ENCODE measurements at regions not wholly inside any gene's neighbourhood (a gene's known extent, or its start where the extent isn't known, plus 50 kb on each side); places are given as distances from the start of the nearest gene placed in this dataset.

- Histone ChIP-seq H3K27me3 (no peaks in the 10 kb centered on the region), H3K36me3 (no peaks in the 10 kb centered on the region), H3K9me3 (no peaks in the 10 kb centered on the region), H3K4me3 (no peak overlapping the region), H3K4me1 (no peaks in the 10 kb centered on the region), H3K27ac (no peak overlapping the region)
- intact Hi-C loops (cut with DNase I; ENCODE audit: low total_unique reads): no loop called here
- DNase-seq: no peak
- TF ChIP-seq CTCF (IDR thresholded peaks at IDR 0.05): no peak
- TF ChIP-seq POLR2A (IDR thresholded peaks at IDR 0.05): no peak
Measured at GRCh38 chr5:110134963-110135935, 445.5 kb downstream of the MAN2A1 start.

- Histone ChIP-seq H3K9me3 (no peaks in the 10 kb centered on the region), H3K4me3 (no peak overlapping the region), H3K4me1 (no peaks in the 10 kb centered on the region), H3K36me3 (no peaks in the 10 kb centered on the region), H3K27ac (no peak overlapping the region), H3K27me3 (no peaks in the 10 kb centered on the region)
- no peak for TF ChIP-seq POLR2A (IDR thresholded peaks at IDR 0.05)
- TF ChIP-seq CTCF (IDR thresholded peaks at IDR 0.05): no peak
- no peak for DNase-seq
- intact Hi-C loops (cut with DNase I; ENCODE audit: low total_unique reads): no loop called here
Measured at GRCh38 chr5:110150199-110150598, 460.5 kb downstream of the MAN2A1 start.

DNA sequence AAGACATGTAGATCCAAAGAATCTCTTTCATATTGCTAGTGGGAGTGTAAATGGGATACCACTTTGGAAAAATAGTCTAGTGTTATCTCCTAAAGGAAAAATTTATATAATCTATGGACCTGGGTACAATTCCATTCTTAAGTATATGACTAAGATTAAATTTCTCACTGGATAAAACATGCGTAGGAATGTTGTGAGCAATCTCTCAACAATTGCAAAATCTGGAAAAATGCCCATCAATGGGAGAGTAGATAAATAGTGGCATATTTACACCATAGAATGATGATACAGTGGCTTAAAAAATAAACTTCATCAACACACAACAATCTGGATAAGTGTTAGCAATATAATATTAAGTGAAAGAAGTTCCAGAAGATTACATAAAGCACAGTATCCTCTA, 469.5 kb downstream of the MAN2A1 start:
- H3K36me3 ChIP-seq: no peaks in the 10 kb centered on the region
- no peaks in the 10 kb centered on the region for H3K4me1 ChIP-seq
- no peak for DNase-seq
- H3K9me3 ChIP-seq: no peaks in the 10 kb centered on the region
- no peaks in the 10 kb centered on the region for H3K27me3 ChIP-seq
- no peak overlapping the region for H3K27ac ChIP-seq
- intact Hi-C loops (cut with DNase I; ENCODE audit: low total_unique reads): no loop called here
- no peak overlapping the region for H3K4me3 ChIP-seq
- TF ChIP-seq POLR2A (IDR thresholded peaks at IDR 0.05) (no peak), CTCF (IDR thresholded peaks at IDR 0.05) (no peak)

- Histone ChIP-seq H3K9me3 (no peaks in the 10 kb centered on the region), H3K27me3 (no peaks in the 10 kb centered on the region), H3K36me3 (no peaks in the 10 kb centered on the region), H3K27ac (no peak overlapping the region), H3K4me3 (no peak overlapping the region), H3K4me1 (no peaks in the 10 kb centered on the region)
- intact Hi-C loops (cut with DNase I; ENCODE audit: low total_unique reads): no loop called here
- TF ChIP-seq POLR2A (IDR thresholded peaks at IDR 0.05) (no peak), CTCF (IDR thresholded peaks at IDR 0.05) (no peak)
- no peak for DNase-seq
Measured at GRCh38 chr5:110161162-110161561, 471.4 kb downstream of the MAN2A1 start.

- Histone ChIP-seq H3K36me3 (no peaks in the 10 kb centered on the region), H3K9me3 (no peaks in the 10 kb centered on the region), H3K4me1 (no peaks in the 10 kb centered on the region), H3K27ac (no peak overlapping the region), H3K27me3 (no peaks in the 10 kb centered on the region), H3K4me3 (no peak overlapping the region)
- TF ChIP-seq POLR2A (IDR thresholded peaks at IDR 0.05) (no peak), CTCF (IDR thresholded peaks at IDR 0.05) (no peak)
- intact Hi-C loops (cut with DNase I; ENCODE audit: low total_unique reads): no loop called here
- no peak for DNase-seq
Measured at GRCh38 chr5:110165366-110165765, 475.6 kb downstream of the MAN2A1 start.

Data from uterus (tissue), 3 donors.